GM19328 (cell line): ENCODE measurements at regions not wholly inside any gene's neighbourhood (a gene's known extent, or its start where the extent isn't known, plus 50 kb on each side); places are given as distances from the start of the nearest gene placed in this dataset.
A peak's percentile ranks its signal among the peaks of the same experiment; 100 is the strongest.
"Not testable (repeated sequence)": the region's sequence is repeated elsewhere in the genome, so short reads cannot be mapped to it uniquely, and the experiment has no call there.

ENCODE experiments used
- ATAC-seq: cut with Tn5 transposase; IDR thresholded peaks from one replicate; pipeline ENCODE4 v1.9.1; 2021; ENCODE audit warnings: mild to moderate bottlenecking, moderate library complexity; ENCODE audit not compliant: unreplicated experiment

GRCh38 chr18:34461266-34461665, 236.6 kb upstream of the NOL4 start:
- no peak for ATAC-seq

DNA sequence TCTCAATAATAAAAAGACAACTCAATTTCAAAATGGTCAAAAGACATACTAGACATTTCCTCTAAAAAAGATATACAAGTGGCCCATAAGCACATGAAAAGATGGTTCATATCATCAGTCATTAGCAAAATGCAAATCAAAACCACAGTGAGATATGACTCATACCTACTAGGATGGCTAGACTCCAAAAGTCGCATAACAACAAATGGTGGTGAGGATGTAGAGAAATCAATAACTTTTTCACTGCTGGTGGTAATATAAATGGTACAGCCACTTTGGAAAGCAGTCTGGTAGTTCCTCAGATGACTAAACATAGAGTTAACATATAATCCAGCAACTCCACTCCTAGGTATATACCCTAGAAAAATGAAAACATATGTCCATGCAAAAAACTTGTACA, 242.3 kb upstream of the NOL4 start:
- no peak for ATAC-seq

- ATAC-seq, result no peak
Observed at GRCh38 chr18:34480162-34480700, 229.9 kb upstream of the DTNA start.

DNA sequence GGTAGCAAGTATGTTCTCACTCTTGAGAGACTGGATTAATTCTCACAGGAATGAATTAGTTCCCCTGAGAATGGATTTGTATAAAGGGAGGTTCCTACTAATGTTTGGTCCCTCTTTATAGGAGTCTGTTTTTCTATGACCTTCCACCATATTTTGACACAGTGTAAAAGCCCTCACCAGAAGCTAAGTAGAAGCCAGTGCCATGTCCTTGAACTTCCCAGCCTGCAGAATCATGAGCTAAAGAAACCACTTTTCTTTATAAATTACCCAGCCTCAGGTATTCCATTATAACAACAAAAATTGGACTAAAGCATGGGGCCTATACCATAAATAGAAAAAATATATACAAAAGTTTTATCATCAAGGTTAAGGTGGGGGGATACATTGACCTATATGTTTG, 227.9 kb upstream of the DTNA start:
- ATAC-seq, result no peak

DNA sequence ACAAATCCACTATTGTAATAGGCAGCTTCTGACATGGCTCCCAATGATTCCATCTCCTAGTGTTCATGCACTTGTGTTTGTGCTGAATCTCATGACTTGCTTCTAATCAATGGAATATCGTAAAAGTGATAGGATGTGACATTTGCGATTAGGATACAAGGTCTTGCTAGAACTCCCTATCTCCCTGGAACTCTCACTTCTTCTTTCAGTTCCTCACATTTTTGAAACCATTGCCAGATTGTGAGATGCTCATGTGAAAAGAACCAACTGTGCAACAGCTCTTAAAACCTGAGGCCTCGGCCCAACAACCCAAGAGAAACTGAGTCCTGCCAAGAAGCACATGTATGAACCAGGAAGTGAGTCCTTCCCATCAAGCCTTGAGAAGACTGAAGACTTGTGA, 226.9 kb upstream of the DTNA start:
- ATAC-seq, result no peak

- no peak for ATAC-seq
Observed at GRCh38 chr18:34491719-34492118, 218.4 kb upstream of the DTNA start.

DNA sequence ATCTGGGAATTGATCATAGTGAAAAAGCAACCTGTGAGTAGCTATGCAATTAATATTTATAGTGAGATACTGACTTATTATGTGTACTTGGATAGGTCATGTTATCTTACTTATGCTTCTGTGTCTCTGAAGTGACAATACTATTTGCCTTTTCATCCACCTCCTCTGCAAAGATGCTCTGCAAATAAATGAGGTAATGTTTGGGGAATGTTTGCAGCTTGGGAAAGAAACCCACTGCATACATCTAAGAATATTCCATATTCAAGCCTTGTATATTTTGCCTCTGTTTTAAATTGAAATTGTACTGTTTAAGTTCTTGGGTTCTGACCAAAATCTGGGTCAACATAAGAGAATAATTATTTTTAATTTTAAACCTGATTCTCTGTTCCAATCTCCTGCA, 217.4 kb upstream of the DTNA start:
- no peak for ATAC-seq

DNA sequence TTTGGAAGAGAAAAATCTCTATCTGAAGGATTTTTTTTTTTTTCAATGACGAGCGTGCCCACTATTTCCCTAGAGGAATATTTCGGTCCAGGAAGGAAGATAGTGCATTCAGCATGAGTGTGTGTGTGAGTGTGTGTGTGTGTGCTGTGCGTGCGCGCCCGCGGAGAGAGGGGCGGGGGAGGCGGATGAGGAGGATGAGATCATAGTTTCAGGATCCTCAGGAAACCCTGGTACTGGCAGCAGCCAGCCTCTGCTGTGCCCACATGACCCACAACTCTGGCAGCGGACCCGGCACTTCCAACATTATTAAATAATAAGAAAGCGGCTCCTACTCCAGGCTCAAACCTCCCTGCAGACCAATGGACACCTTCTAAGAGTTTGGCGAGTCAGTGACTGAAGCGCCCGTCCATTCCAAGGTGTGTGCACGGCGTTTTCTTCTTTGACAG, 217.0 kb upstream of the DTNA start:
- ATAC-seq, result peak; percentile 22

- ATAC-seq, result peak; percentile 68
Observed at GRCh38 chr18:34493566-34494358, 216.3 kb upstream of the DTNA start.

GRCh38 chr18:34494359-34494696, 215.8 kb upstream of the DTNA start:
- ATAC-seq, result no peak

DNA sequence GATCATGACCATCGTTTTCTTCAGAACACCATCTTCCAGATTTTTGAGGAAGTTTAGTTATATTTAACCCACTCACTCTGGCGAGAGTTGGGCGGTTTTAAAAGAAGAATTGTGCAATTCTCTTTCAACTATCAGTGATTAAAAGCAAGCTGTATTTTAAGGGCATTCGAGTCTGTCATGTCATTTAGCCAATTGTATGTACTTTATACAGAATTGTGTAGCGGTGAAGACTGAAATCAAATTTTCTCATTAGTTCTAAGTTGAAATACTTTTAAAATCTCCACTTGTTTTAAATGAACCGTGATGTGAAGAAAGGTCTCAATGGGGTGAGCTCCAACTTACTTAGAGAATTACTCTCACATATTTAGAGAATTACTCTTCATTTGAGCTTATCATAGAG, 214.6 kb upstream of the DTNA start:
- no peak for ATAC-seq

DNA sequence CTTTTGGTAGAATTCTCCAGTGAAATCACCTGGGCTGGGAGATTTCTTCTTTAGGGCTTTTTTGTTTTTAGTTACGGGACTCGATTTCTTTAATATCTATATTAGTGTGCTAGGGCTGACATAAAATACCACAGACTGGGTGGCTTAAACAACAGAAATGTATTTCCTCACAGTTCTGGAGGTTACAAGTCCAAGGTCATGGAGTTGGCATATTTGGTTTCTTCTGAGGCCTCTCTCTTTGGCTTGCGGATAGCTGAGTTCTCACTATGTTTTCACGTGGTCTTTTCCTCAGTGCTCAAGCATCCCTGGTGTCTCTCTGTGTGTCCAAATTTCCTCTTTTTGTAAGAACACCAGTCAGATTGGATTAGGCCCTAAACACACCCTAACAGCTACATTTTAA, 208.5 kb upstream of the DTNA start:
- no peak for ATAC-seq

DNA sequence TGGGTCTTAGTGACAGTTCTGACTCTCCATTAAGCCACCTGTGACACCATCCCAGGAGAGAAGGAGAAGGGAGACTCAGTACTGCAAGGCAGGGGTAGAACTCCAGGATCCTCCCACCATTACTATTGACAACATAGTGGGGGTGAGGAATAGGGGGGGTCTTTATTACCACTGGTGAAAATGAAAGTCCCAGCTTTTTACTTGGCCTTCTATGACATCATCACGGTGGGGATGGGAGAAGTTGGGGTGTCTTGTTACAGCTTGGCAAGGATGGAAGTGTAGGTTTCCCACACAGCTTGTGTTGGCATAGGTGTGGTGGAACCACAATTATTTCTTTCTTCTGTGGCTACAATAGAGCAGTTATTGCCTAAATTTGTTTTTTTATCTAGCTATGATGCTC, 203.9 kb upstream of the DTNA start:
- ATAC-seq, result no peak

DNA sequence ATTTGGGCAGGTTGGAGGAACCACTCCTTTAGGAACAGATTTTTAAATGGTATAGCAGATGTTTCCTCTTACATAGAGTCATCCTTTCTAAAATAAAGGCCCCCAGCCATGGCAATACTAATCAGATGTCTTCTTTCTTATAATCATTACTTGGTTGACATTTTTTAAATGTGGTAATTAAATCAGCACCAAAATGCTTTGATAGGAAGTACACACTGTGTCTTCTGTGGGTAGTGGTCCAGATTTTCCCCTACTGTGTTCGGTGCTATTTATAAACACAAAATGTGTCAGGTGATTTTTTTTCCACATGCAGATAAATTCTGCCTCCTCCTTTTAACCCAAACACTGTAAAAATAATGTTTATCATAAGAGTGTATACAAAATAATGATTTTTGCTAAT, 200.9 kb upstream of the DTNA start:
- ATAC-seq, result no peak

- no peak for ATAC-seq
Observed at GRCh38 chr18:34509879-34510586, 200.1 kb upstream of the DTNA start.

- no peak for ATAC-seq
Observed at GRCh38 chr18:34510926-34511325, 199.2 kb upstream of the DTNA start.

DNA sequence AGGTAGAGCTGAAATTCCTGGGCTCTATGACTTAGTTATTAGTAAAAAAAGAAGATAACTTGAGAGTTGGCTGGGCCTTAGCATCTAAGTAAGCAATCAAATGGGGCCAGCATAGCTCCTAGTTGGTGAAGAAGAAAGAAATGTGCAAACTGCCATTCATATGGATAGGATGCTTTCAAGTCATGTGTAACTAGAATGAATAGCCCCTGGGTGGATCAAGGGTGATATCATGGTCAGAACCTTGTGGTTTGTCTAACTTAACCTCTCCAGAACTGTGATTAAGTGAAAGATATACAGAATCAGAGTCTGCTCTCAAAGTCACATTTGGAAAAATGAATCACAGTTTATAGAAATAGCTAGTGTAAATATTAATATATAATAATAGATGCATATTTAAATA, 198.7 kb upstream of the DTNA start:
- ATAC-seq, result no peak

DNA sequence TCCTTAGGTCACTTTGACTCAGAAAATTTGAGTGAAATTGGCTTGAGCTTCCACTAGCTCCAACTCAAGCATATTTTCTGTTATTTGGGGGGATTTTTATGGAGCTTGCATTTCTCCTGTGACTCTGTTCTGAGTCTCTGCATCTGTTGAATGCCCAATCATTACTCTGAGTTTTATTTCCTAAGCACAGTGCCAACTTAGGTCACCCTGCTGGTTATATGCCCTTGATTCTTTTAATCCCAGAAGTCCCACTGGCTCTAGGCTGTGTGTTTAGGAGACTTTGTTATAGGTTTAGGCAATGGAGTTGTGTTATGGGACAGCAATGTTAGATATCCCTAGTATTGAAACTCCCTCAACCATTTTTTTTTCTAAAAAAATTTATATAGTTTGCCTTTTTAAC, 198.2 kb upstream of the DTNA start:
- no peak for ATAC-seq

DNA sequence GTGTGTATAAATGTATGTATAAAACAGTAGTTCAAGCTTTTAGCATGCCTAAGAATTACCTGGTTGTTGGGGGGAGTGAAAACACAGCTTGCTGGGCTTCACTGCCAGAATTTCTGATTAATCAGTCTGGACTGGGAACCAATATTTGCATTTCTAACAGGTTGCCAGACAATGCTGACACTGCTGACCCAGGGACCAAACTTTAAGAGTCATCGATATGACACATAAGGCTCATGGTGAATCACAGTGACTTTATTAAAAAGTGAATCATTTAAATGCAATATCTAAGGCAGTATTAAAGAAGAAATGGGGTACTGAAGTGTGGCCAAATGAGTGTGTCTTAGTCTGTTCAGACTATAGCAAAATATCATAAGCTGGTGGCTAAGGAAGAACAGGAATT, 195.9 kb upstream of the DTNA start:
- ATAC-seq, result no peak

- no peak for ATAC-seq
Observed at GRCh38 chr18:34514957-34515356, 195.1 kb upstream of the DTNA start.

GRCh38 chr18:34516355-34516754, 193.7 kb upstream of the DTNA start:
- ATAC-seq, result not testable (repeated sequence)

GRCh38 chr18:34516996-34517395, 193.1 kb upstream of the DTNA start:
- ATAC-seq, result not testable (repeated sequence)
